Activated CD4-positive, alpha-beta T cell treated with anti-CD3 and anti-CD28 coated beads, Interleukin-2, amount 10 ng/mL, durations not matched to agents 24 days and 14 days (primary cell): ENCODE measurements at regions not wholly inside any gene's neighbourhood (a gene's known extent, or its start where the extent isn't known, plus 50 kb on each side); places are given as distances from the start of the nearest gene placed in this dataset.

Source experiments
- DNase-seq: peaks from one replicate; pipeline ENCODE4 v3.0.0; 2022
- H3K27ac Mint-ChIP-seq: one replicate; pipeline ENCODE4 v1.8.0; 2022; ENCODE audit warnings: mild to moderate bottlenecking, mixed read lengths
- H3K27me3 Mint-ChIP-seq: one replicate; pipeline ENCODE4 v1.8.0; 2022; ENCODE audit warnings: mixed read lengths
- H3K36me3 Mint-ChIP-seq: one replicate; pipeline ENCODE4 v1.8.0; 2022; ENCODE audit warnings: low read depth, mild to moderate bottlenecking, mixed read lengths
- H3K4me1 Mint-ChIP-seq: one replicate; pipeline ENCODE4 v1.8.0; 2021; ENCODE audit warnings: mixed read lengths
- H3K4me3 Mint-ChIP-seq: one replicate; pipeline ENCODE4 v1.8.0; 2022; ENCODE audit warnings: mild to moderate bottlenecking, moderate library complexity, mixed read lengths
- H3K9me3 Mint-ChIP-seq: one replicate; pipeline ENCODE4 v1.8.0; 2021; ENCODE audit warnings: mixed read lengths
- intact Hi-C: fragments of 100-400 bp; cut with micrococcal nuclease; formaldehyde crosslinking; loops from one replicate; pipeline ENCODE4 v1.15.1; 2023

GRCh38 chr10:6871128-6871527 lies 291.1 kb upstream of the PRKCQ start:
- H3K4me1 Mint-ChIP-seq: no peaks in the 10 kb centered on the region
- H3K36me3 Mint-ChIP-seq: no peaks in the 10 kb centered on the region
- H3K9me3 Mint-ChIP-seq: no peaks in the 10 kb centered on the region
- H3K27ac Mint-ChIP-seq: no peak overlapping the region
- intact Hi-C loops: no loop called here
- DNase-seq: no peak
- H3K27me3 Mint-ChIP-seq: peaks cover 11% of the 10 kb centered on the region
- H3K4me3 Mint-ChIP-seq: no peak overlapping the region

- Mint-ChIP-seq H3K4me3 (no peak overlapping the region), H3K27ac (no peak overlapping the region), H3K36me3 (no peaks in the 10 kb centered on the region), H3K9me3 (no peaks in the 10 kb centered on the region), H3K4me1 (no peaks in the 10 kb centered on the region), H3K27me3 (peaks cover 15% of the 10 kb centered on the region)
- DNase-seq: no peak
- intact Hi-C loops: no loop called here
These were observed 288.1 kb upstream of the PRKCQ start for GRCh38 chr10:6868036-6868725.

GRCh38 chr10:6866757-6867156 lies 286.7 kb upstream of the PRKCQ start:
- Mint-ChIP-seq H3K4me1 (no peaks in the 10 kb centered on the region), H3K9me3 (no peaks in the 10 kb centered on the region)
- no peak for DNase-seq

GRCh38 chr10:6864142-6864541 lies 284.1 kb upstream of the PRKCQ start:
- H3K4me3 Mint-ChIP-seq: no peak overlapping the region
- H3K4me1 Mint-ChIP-seq: no peaks in the 10 kb centered on the region
- no peak for DNase-seq
- H3K9me3 Mint-ChIP-seq: no peaks in the 10 kb centered on the region
- intact Hi-C loops: no loop called here
- no peak overlapping the region for H3K27ac Mint-ChIP-seq
- peaks cover 10% of the 10 kb centered on the region for H3K27me3 Mint-ChIP-seq
- H3K36me3 Mint-ChIP-seq: no peaks in the 10 kb centered on the region

More at GRCh38 chr10:6866757-6867156, 286.7 kb upstream of the PRKCQ start:
- intact Hi-C loops: no loop called here
- H3K27me3 Mint-ChIP-seq: peaks cover 12% of the 10 kb centered on the region
- H3K36me3 Mint-ChIP-seq: no peaks in the 10 kb centered on the region
- H3K27ac Mint-ChIP-seq: no peak overlapping the region
- no peak overlapping the region for H3K4me3 Mint-ChIP-seq

GRCh38 chr10:6863381-6863780 lies 283.3 kb upstream of the PRKCQ start:
- Mint-ChIP-seq H3K27me3 (peaks cover 10% of the 10 kb centered on the region), H3K27ac (no peak overlapping the region), H3K4me1 (no peaks in the 10 kb centered on the region), H3K9me3 (no peaks in the 10 kb centered on the region), H3K36me3 (no peaks in the 10 kb centered on the region), H3K4me3 (no peak overlapping the region)
- no peak for DNase-seq
- intact Hi-C loops: no loop called here

- no peak for DNase-seq
- peaks cover 24% of the 10 kb centered on the region for H3K27me3 Mint-ChIP-seq
- no peaks in the 10 kb centered on the region for H3K4me1 Mint-ChIP-seq
- no peak overlapping the region for H3K27ac Mint-ChIP-seq
- no peaks in the 10 kb centered on the region for H3K9me3 Mint-ChIP-seq
- H3K4me3 Mint-ChIP-seq: no peak overlapping the region
- H3K36me3 Mint-ChIP-seq: no peaks in the 10 kb centered on the region
- intact Hi-C loops: no loop called here
These were observed 270.4 kb upstream of the PRKCQ start for GRCh38 chr10:6850452-6850851.

GRCh38 chr10:6847561-6847960 lies 267.5 kb upstream of the PRKCQ start:
- no peaks in the 10 kb centered on the region for H3K4me1 Mint-ChIP-seq
- H3K27ac Mint-ChIP-seq: no peak overlapping the region
- H3K36me3 Mint-ChIP-seq: no peaks in the 10 kb centered on the region
- H3K4me3 Mint-ChIP-seq: no peak overlapping the region
- intact Hi-C loops: no loop called here
- no peaks in the 10 kb centered on the region for H3K9me3 Mint-ChIP-seq
- H3K27me3 Mint-ChIP-seq: peaks cover 33% of the 10 kb centered on the region
- no peak for DNase-seq

- Mint-ChIP-seq H3K9me3 (no peaks in the 10 kb centered on the region), H3K27me3 (peaks cover 35% of the 10 kb centered on the region), H3K36me3 (no peaks in the 10 kb centered on the region), H3K4me1 (peaks cover 4% of the 10 kb centered on the region), H3K4me3 (no peak overlapping the region), H3K27ac (no peak overlapping the region)
- no peak for DNase-seq
- intact Hi-C loops: loop anchor here (5.0 kb wide), 1 partner anchor 573 kb away; no protein-coding TSS in a partner anchor
These were observed 264.0 kb upstream of the PRKCQ start for GRCh38 chr10:6843894-6844650.

- Mint-ChIP-seq H3K27me3 (peaks cover 35% of the 10 kb centered on the region), H3K36me3 (no peaks in the 10 kb centered on the region), H3K4me3 (no peak overlapping the region), H3K4me1 (peaks cover 4% of the 10 kb centered on the region), H3K27ac (no peak overlapping the region), H3K9me3 (no peaks in the 10 kb centered on the region)
- no peak for DNase-seq
- intact Hi-C loops: loop anchor here (5.0 kb wide), 1 partner anchor 574 kb away; no protein-coding TSS in a partner anchor
These were observed 263.4 kb upstream of the PRKCQ start for GRCh38 chr10:6843481-6843881.

GRCh38 chr10:6842722-6843121 lies 262.6 kb upstream of the PRKCQ start:
- intact Hi-C loops: loop anchor here (5.0 kb wide), 1 partner anchor 575 kb away; no protein-coding TSS in a partner anchor
- H3K27ac Mint-ChIP-seq: no peak overlapping the region
- no peak for DNase-seq
- H3K36me3 Mint-ChIP-seq: no peaks in the 10 kb centered on the region
- peaks cover 35% of the 10 kb centered on the region for H3K27me3 Mint-ChIP-seq
- no peaks in the 10 kb centered on the region for H3K9me3 Mint-ChIP-seq
- peaks cover 4% of the 10 kb centered on the region for H3K4me1 Mint-ChIP-seq
- no peak overlapping the region for H3K4me3 Mint-ChIP-seq

- H3K36me3 Mint-ChIP-seq: no peaks in the 10 kb centered on the region
- DNase-seq: no peak
- no peak overlapping the region for H3K4me3 Mint-ChIP-seq
- H3K27ac Mint-ChIP-seq: no peak overlapping the region
- no peaks in the 10 kb centered on the region for H3K9me3 Mint-ChIP-seq
- intact Hi-C loops: loop anchor here (5.0 kb wide), 1 partner anchor 576 kb away; no protein-coding TSS in a partner anchor
- H3K4me1 Mint-ChIP-seq: peaks cover 4% of the 10 kb centered on the region
- H3K27me3 Mint-ChIP-seq: peaks cover 26% of the 10 kb centered on the region
These were observed 261.7 kb upstream of the PRKCQ start for GRCh38 chr10:6841761-6842160.

- Mint-ChIP-seq H3K9me3 (no peaks in the 10 kb centered on the region), H3K36me3 (no peaks in the 10 kb centered on the region), H3K4me1 (peaks cover 4% of the 10 kb centered on the region), H3K4me3 (no peak overlapping the region), H3K27me3 (peaks cover 26% of the 10 kb centered on the region), H3K27ac (no peak overlapping the region)
- intact Hi-C loops: loop anchor here (5.0 kb wide), 1 partner anchor 577 kb away; no protein-coding TSS in a partner anchor
- no peak for DNase-seq
These were observed 260.7 kb upstream of the PRKCQ start for GRCh38 chr10:6840766-6841165.

GRCh38 chr10:6840201-6840691 lies 260.2 kb upstream of the PRKCQ start:
- no peaks in the 10 kb centered on the region for H3K9me3 Mint-ChIP-seq
- H3K27me3 Mint-ChIP-seq: peaks cover 24% of the 10 kb centered on the region
- H3K4me3 Mint-ChIP-seq: no peak overlapping the region
- intact Hi-C loops: loop anchor here (5.0 kb wide), 1 partner anchor 577 kb away; no protein-coding TSS in a partner anchor
- DNase-seq: no peak
- no peaks in the 10 kb centered on the region for H3K36me3 Mint-ChIP-seq
- H3K4me1 Mint-ChIP-seq: peaks cover 4% of the 10 kb centered on the region
- no peak overlapping the region for H3K27ac Mint-ChIP-seq

GRCh38 chr10:6838118-6838517 lies 258.0 kb upstream of the PRKCQ start:
- no peak overlapping the region for H3K4me3 Mint-ChIP-seq
- peaks cover 17% of the 10 kb centered on the region for H3K27me3 Mint-ChIP-seq
- no peaks in the 10 kb centered on the region for H3K36me3 Mint-ChIP-seq
- H3K27ac Mint-ChIP-seq: no peak overlapping the region
- intact Hi-C loops: no loop called here
- H3K9me3 Mint-ChIP-seq: no peaks in the 10 kb centered on the region
- H3K4me1 Mint-ChIP-seq: peaks cover 4% of the 10 kb centered on the region
- peak; percentile 70 for DNase-seq
